Activated T-helper 2 cell treated with anti-CD3 and anti-CD28 coated beads, Interferon-gamma antibody, Interleukin-2, Interleukin-4, amounts not matched to agents 10 μg/mL and 5 μg/mL and 100 μg/mL, durations not matched to agents 14 hours and 24 hours and 36 hours (primary cell): ENCODE measurements at regions not wholly inside any gene's neighbourhood (a gene's known extent, or its start where the extent isn't known, plus 50 kb on each side); places are given as distances from the start of the nearest gene placed in this dataset.

ENCODE experiments used
- DNase-seq: peaks from one replicate; pipeline ENCODE4 v3.0.0; 2021; ENCODE audit warnings: low spot score
- H3K27ac Mint-ChIP-seq: one replicate; pipeline ENCODE4 v1.8.0; 2021; ENCODE audit warnings: mixed read lengths
- H3K27me3 Mint-ChIP-seq: one replicate; pipeline ENCODE4 v1.8.0; 2021; ENCODE audit warnings: low read depth, mixed read lengths
- H3K36me3 Mint-ChIP-seq: one replicate; pipeline ENCODE4 v1.8.0; 2021; ENCODE audit warnings: low read depth, mixed read lengths
- H3K4me1 Mint-ChIP-seq: one replicate; pipeline ENCODE4 v1.8.0; 2021; ENCODE audit warnings: low read depth, mixed read lengths
- H3K4me3 Mint-ChIP-seq: one replicate; pipeline ENCODE4 v1.8.0; 2021; ENCODE audit warnings: low read depth, mild to moderate bottlenecking, moderate library complexity, mixed read lengths
- H3K9me3 Mint-ChIP-seq: one replicate; pipeline ENCODE4 v1.8.0; 2021; ENCODE audit warnings: mixed read lengths
- intact Hi-C: fragments of 100-400 bp; cut with micrococcal nuclease; formaldehyde crosslinking; loops from one replicate; pipeline ENCODE4 v1.15.1; 2023

- Mint-ChIP-seq H3K4me3 (no peak overlapping the region), H3K27me3 (no peaks in the 10 kb centered on the region), H3K27ac (no peak overlapping the region), H3K4me1 (peaks cover 20% of the 10 kb centered on the region), H3K9me3 (no peaks in the 10 kb centered on the region), H3K36me3 (no peaks in the 10 kb centered on the region)
- intact Hi-C loops, result loop anchor here (5.0 kb wide), 1 partner anchor 39 kb away; no protein-coding TSS in a partner anchor
- no peak for DNase-seq
These were observed 226.3 kb upstream of the KLF6 start for GRCh38 chr10:4011136-4011812.

- Mint-ChIP-seq H3K36me3 (no peaks in the 10 kb centered on the region), H3K9me3 (no peaks in the 10 kb centered on the region), H3K27me3 (no peaks in the 10 kb centered on the region), H3K4me3 (no peak overlapping the region), H3K27ac (no peak overlapping the region), H3K4me1 (peaks cover 22% of the 10 kb centered on the region)
- no peak for DNase-seq
- intact Hi-C loops, result no loop called here
These were observed 223.8 kb upstream of the KLF6 start for GRCh38 chr10:4008676-4009382.

- Mint-ChIP-seq H3K4me3 (no peak overlapping the region), H3K27ac (no peak overlapping the region), H3K9me3 (no peaks in the 10 kb centered on the region), H3K4me1 (peaks cover 16% of the 10 kb centered on the region), H3K36me3 (no peaks in the 10 kb centered on the region), H3K27me3 (no peaks in the 10 kb centered on the region)
- intact Hi-C loops, result no loop called here
- no peak for DNase-seq
These were observed 222.8 kb upstream of the KLF6 start for GRCh38 chr10:4007771-4008170.

GRCh38 chr10:4006858-4007257 is 221.8 kb upstream of the KLF6 start:
- no peaks in the 10 kb centered on the region for H3K36me3 Mint-ChIP-seq
- no peak overlapping the region for H3K4me3 Mint-ChIP-seq
- H3K27ac Mint-ChIP-seq, result no peak overlapping the region
- H3K9me3 Mint-ChIP-seq, result peaks cover 2% of the 10 kb centered on the region
- no peaks in the 10 kb centered on the region for H3K27me3 Mint-ChIP-seq
- H3K4me1 Mint-ChIP-seq, result peaks cover 12% of the 10 kb centered on the region
- intact Hi-C loops, result no loop called here
- no peak for DNase-seq

- Mint-ChIP-seq H3K27ac (no peak overlapping the region), H3K9me3 (peaks cover 7% of the 10 kb centered on the region), H3K4me1 (peaks cover 7% of the 10 kb centered on the region), H3K36me3 (peaks cover 5% of the 10 kb centered on the region), H3K27me3 (no peaks in the 10 kb centered on the region), H3K4me3 (no peak overlapping the region)
- intact Hi-C loops, result no loop called here
- DNase-seq, result no peak
These were observed 221.0 kb upstream of the KLF6 start for GRCh38 chr10:4006051-4006450.

GRCh38 chr10:4004990-4005389 is 220.0 kb upstream of the KLF6 start:
- Mint-ChIP-seq H3K4me3 (no peak overlapping the region), H3K27ac (no peak overlapping the region), H3K27me3 (no peaks in the 10 kb centered on the region)

GRCh38 chr10:4004144-4004543 is 219.1 kb upstream of the KLF6 start:
- no peak overlapping the region for H3K27ac Mint-ChIP-seq
- no peak for DNase-seq
- intact Hi-C loops, result no loop called here
- peaks cover 19% of the 10 kb centered on the region for H3K9me3 Mint-ChIP-seq
- no peaks in the 10 kb centered on the region for H3K27me3 Mint-ChIP-seq
- H3K4me1 Mint-ChIP-seq, result peaks cover 6% of the 10 kb centered on the region
- H3K4me3 Mint-ChIP-seq, result no peak overlapping the region
- H3K36me3 Mint-ChIP-seq, result peaks cover 12% of the 10 kb centered on the region

More at GRCh38 chr10:4004990-4005389, 220.0 kb upstream of the KLF6 start:
- intact Hi-C loops, result no loop called here
- DNase-seq, result no peak
- H3K9me3 Mint-ChIP-seq, result peaks cover 17% of the 10 kb centered on the region
- H3K4me1 Mint-ChIP-seq, result peaks cover 6% of the 10 kb centered on the region
- peaks cover 11% of the 10 kb centered on the region for H3K36me3 Mint-ChIP-seq

- Mint-ChIP-seq H3K4me3 (no peak overlapping the region), H3K9me3 (peaks cover 22% of the 10 kb centered on the region), H3K4me1 (peaks cover 6% of the 10 kb centered on the region), H3K27me3 (no peaks in the 10 kb centered on the region), H3K36me3 (peaks cover 15% of the 10 kb centered on the region), H3K27ac (no peak overlapping the region)
- DNase-seq, result no peak
- intact Hi-C loops, result no loop called here
These were observed 218.5 kb upstream of the KLF6 start for GRCh38 chr10:4003348-4003973.

- peaks cover 7% of the 10 kb centered on the region for H3K4me1 Mint-ChIP-seq
- no peak for DNase-seq
- peaks cover 15% of the 10 kb centered on the region for H3K36me3 Mint-ChIP-seq
- H3K27me3 Mint-ChIP-seq, result no peaks in the 10 kb centered on the region
- intact Hi-C loops, result no loop called here
- peaks cover 26% of the 10 kb centered on the region for H3K9me3 Mint-ChIP-seq
- no peak overlapping the region for H3K4me3 Mint-ChIP-seq
- H3K27ac Mint-ChIP-seq, result no peak overlapping the region
These were observed 216.8 kb upstream of the KLF6 start for GRCh38 chr10:4001811-4002210.

GRCh38 chr10:3999642-4000041 is 214.6 kb upstream of the KLF6 start:
- Mint-ChIP-seq H3K4me3 (no peak overlapping the region), H3K36me3 (peaks cover 15% of the 10 kb centered on the region), H3K27ac (no peak overlapping the region), H3K4me1 (peaks cover 11% of the 10 kb centered on the region), H3K27me3 (no peaks in the 10 kb centered on the region), H3K9me3 (peaks cover 26% of the 10 kb centered on the region)
- no peak for DNase-seq
- intact Hi-C loops, result no loop called here

- peaks cover 22% of the 10 kb centered on the region for H3K9me3 Mint-ChIP-seq
- DNase-seq, result no peak
- H3K36me3 Mint-ChIP-seq, result peaks cover 15% of the 10 kb centered on the region
- no peak overlapping the region for H3K27ac Mint-ChIP-seq
- intact Hi-C loops, result no loop called here
- H3K4me3 Mint-ChIP-seq, result no peak overlapping the region
- peaks cover 10% of the 10 kb centered on the region for H3K4me1 Mint-ChIP-seq
- H3K27me3 Mint-ChIP-seq, result no peaks in the 10 kb centered on the region
These were observed 211.7 kb upstream of the KLF6 start for GRCh38 chr10:3996697-3997096.

- no peak overlapping the region for H3K27ac Mint-ChIP-seq
- H3K36me3 Mint-ChIP-seq, result peaks cover 10% of the 10 kb centered on the region
- no peaks in the 10 kb centered on the region for H3K27me3 Mint-ChIP-seq
- peaks cover 14% of the 10 kb centered on the region for H3K9me3 Mint-ChIP-seq
- H3K4me1 Mint-ChIP-seq, result peaks cover 10% of the 10 kb centered on the region
- intact Hi-C loops, result no loop called here
- no peak overlapping the region for H3K4me3 Mint-ChIP-seq
- no peak for DNase-seq
These were observed 210.5 kb upstream of the KLF6 start for GRCh38 chr10:3995302-3996210.
